Type B pancreatic cell (in vitro differentiated cells): ENCODE measurements at regions not wholly inside any gene's neighbourhood (a gene's known extent, or its start where the extent isn't known, plus 50 kb on each side); places are given as distances from the start of the nearest gene placed in this dataset.
"Not testable (repeated sequence)": the region's sequence is repeated elsewhere in the genome, so short reads cannot be mapped to it uniquely, and the experiment has no call there.

Experiments
- DNase-seq: peaks from one replicate; pipeline ENCODE4 v3.0.0; 2021; ENCODE audit warnings: mixed read lengths; ENCODE audit not compliant: unreplicated experiment; ENCODE audit errors: extremely low spot score
- H3K27ac Mint-ChIP-seq: 2 replicates; pipeline ENCODE4 v1.8.0; 2021; ENCODE audit warnings: mild to moderate bottlenecking, mixed read lengths
- H3K27me3 Mint-ChIP-seq: 2 replicates; pipeline ENCODE4 v1.8.0; 2021; ENCODE audit warnings: mixed read lengths
- H3K36me3 Mint-ChIP-seq: 2 replicates; pipeline ENCODE4 v1.8.0; 2021; ENCODE audit warnings: mixed read lengths
- H3K4me1 Mint-ChIP-seq: one replicate; pipeline ENCODE4 v1.8.0; 2021; ENCODE audit warnings: mixed read lengths; ENCODE audit not compliant: unreplicated experiment
- H3K4me3 Mint-ChIP-seq: 2 replicates; pipeline ENCODE4 v1.8.0; 2021; ENCODE audit warnings: mild to moderate bottlenecking, mixed read lengths
- H3K9me3 Mint-ChIP-seq: 2 replicates; pipeline ENCODE4 v1.8.0; 2021; ENCODE audit warnings: mixed read lengths
- TF ChIP-seq, protein P1 (sequence below): fragments of 200-600 bp; sonication (generic); conservative IDR thresholded peaks from 2 replicates; pipeline ENCODE4 v1.5.0; 2021; ENCODE audit warnings: antibody characterized with exemption, mild to moderate bottlenecking

DNA sequence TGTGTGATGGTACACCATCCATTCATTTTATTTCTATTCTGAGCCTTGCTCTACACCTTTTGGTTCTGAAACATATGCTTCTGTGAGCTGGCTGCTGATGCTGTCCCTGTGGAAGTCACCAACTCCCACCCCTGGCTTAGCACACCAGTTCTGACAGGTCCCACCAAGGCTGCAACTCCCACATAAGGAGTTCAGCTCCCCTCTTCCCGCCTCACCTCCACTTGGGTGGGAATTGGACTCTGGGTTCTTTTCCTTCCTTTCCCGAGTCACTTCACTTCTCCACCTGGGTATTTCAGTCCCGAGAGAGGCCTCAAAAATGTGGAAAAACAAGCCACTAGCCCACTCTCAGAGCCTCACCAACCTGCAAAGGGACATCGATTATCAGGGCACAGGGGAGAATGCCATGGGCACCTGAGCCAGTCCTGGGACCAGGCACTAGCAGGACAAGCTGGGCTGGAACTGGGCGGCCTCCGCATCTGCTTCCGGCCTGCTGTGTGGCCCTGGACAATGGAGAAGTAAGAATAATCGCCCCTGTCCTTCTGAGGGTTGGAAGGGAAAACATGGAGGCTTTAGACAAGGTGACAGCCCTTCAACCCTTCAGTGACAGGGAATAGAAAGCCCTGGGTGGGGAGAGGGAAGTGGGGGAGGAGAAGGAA lies 80.1 kb downstream of the IGLL1 start:
- TF ChIP-seq, protein P1, sequence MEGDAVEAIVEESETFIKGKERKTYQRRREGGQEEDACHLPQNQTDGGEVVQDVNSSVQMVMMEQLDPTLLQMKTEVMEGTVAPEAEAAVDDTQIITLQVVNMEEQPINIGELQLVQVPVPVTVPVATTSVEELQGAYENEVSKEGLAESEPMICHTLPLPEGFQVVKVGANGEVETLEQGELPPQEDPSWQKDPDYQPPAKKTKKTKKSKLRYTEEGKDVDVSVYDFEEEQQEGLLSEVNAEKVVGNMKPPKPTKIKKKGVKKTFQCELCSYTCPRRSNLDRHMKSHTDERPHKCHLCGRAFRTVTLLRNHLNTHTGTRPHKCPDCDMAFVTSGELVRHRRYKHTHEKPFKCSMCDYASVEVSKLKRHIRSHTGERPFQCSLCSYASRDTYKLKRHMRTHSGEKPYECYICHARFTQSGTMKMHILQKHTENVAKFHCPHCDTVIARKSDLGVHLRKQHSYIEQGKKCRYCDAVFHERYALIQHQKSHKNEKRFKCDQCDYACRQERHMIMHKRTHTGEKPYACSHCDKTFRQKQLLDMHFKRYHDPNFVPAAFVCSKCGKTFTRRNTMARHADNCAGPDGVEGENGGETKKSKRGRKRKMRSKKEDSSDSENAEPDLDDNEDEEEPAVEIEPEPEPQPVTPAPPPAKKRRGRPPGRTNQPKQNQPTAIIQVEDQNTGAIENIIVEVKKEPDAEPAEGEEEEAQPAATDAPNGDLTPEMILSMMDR: no peak
- Mint-ChIP-seq H3K36me3 (no peaks in the 10 kb centered on the region), H3K4me1 (peaks cover 29% of the 10 kb centered on the region), H3K4me3 (no peak overlapping the region), H3K27me3 (peaks cover 5% of the 10 kb centered on the region), H3K27ac (peak overlapping the region; percentile 41), H3K9me3 (no peaks in the 10 kb centered on the region)
- no peak for DNase-seq

DNA sequence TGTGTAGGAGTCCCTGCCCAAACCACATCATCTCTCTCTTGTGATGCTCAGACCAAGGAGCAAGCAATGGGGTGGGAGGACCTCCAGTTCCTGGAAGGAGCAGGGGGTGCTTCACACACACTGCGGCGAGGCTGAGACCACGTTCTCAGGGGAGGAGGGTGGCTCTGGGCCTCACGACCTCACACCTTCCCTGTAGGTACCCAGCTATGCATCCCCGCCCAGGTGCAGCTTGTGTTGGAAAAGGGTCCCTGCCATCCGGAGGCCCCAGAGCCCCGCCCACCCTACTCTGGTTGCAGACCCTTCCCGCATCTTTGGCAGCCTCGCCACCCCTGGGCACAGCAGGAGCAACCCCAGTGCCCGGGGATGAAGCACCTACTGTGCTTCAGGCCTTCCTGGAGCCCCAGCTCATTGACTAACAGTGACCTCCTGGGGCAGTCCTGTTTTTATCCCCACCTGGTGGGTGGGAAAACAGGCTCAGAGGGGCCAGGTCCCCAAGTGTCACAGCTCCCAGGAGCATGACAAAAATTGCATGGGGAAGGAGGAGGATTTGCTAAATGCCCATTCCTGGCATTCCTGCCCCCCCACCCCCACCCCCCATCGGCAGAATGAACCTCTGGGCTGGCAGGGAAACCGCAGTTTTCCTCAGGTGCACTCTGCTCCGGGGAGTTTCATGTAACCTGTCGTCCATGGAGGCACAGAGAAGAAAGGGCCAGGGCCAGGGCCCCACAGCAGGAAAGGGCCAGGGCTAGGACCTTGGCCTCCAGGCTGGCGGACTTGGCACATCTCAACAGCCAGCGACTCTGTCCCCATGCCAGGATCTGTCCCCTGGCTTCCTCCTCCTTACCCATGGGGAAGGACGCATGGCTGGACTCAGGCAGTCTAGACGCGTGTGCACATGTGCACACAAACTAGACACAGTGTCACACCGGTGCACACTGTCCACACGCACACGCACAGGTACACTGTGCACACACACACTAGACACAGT lies 81.0 kb downstream of the IGLL1 start:
- TF ChIP-seq, protein P1: no peak
- Mint-ChIP-seq H3K27me3 (peaks cover 5% of the 10 kb centered on the region), H3K9me3 (no peaks in the 10 kb centered on the region), H3K36me3 (no peaks in the 10 kb centered on the region), H3K27ac (peak overlapping the region; percentile 41), H3K4me1 (peaks cover 24% of the 10 kb centered on the region), H3K4me3 (no peak overlapping the region)
- no peak for DNase-seq

DNA sequence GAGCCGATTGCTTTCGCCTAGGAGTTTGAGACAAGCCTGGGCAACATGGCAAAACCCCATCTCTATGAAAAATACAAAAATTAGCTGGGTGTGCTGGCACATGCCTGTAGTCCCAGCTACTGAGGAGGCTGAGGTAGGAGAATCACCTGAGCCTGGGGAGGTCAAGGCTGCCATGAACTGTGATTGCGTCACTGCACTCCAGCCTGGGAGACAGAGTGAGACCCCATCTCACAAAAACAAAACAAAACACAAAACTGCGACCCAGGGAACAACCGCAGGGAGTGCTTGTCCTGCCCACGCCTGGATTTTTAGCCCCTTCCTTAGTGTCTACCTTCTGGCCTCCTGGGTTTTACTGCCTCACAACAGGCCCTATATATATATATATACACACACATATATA lies 82.2 kb downstream of the IGLL1 start:
- H3K27ac Mint-ChIP-seq, H3K36me3 Mint-ChIP-seq, H3K9me3 Mint-ChIP-seq, H3K4me3 Mint-ChIP-seq, DNase-seq, H3K27me3 Mint-ChIP-seq: not testable (repeated sequence)
- H3K4me1 Mint-ChIP-seq: peaks cover 18% of the 10 kb centered on the region

DNA sequence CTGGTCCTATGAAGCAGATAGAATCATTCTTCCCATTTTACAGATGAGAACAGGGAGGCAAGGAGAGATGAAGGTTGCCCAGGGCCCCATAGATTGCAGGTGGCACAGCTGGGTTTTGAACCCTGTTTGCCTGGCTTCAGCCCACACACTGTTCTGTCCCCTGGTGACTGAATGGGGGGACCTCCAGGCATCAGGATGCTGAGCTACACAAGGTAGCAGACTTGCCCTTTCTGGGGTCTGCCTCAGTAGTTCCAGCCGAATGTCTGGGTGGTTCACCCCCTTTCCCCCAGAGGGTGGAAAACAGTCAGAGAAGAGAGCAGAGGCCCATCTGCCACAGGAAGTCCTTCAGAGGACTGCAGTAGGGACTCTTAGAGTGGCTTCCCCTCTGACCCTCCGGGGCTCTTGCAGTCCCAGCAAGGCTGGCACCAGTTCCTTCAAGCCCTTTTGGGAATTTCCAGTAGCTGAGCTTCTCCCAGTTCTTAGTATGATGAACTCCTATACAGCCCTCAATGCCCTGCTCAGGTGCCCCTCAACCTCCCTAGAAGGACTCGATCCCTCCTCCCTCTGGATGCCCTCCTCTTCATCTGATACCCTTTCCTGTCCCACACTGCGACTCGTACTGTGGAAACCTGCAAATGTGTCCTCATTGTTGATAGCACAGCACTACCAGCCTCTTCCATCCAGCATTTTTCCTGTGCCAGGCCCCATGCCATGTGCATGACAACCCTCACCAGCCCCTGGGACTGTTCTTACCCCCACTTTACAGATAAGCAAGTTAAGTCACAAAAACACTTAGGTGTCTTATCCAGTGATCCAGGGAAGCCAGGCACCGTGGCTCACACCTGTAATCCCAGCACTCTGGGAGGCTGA lies 82.8 kb downstream of the IGLL1 start:
- no peaks in the 10 kb centered on the region for H3K36me3 Mint-ChIP-seq
- no peaks in the 10 kb centered on the region for H3K9me3 Mint-ChIP-seq
- TF ChIP-seq, protein P1: no peak
- H3K4me3 Mint-ChIP-seq: no peak overlapping the region
- H3K4me1 Mint-ChIP-seq: peaks cover 18% of the 10 kb centered on the region
- H3K27me3 Mint-ChIP-seq: peaks cover 5% of the 10 kb centered on the region
- peak overlapping the region; percentile 17 for H3K27ac Mint-ChIP-seq
- DNase-seq: no peak

DNA sequence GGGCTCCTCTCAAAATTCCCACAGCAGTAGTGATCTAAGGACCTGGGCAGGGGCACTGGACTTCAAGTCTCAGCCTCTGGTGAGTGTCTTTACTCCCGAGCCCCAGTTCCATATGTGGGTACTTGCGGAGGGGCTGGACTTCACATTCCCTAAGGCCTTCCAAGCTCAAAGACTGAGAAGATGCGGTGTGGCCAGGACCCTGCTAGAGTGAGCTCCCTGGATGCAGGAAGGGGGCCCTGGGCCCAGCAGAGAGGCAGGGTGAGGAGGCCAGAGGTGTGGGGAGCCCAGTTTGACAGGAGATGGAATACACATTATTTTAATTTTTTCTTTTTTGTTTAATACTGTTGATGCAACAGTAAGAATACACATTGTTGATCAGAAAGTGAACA lies 83.7 kb downstream of the IGLL1 start:
- Mint-ChIP-seq H3K27ac (peak overlapping the region; percentile 16), H3K27me3 (peaks cover 5% of the 10 kb centered on the region), H3K36me3 (no peaks in the 10 kb centered on the region), H3K4me3 (no peak overlapping the region), H3K4me1 (peaks cover 18% of the 10 kb centered on the region), H3K9me3 (no peaks in the 10 kb centered on the region)
- DNase-seq: no peak
- TF ChIP-seq, protein P1: no peak
